IMR-90 (cell line): ENCODE measurements at regions not wholly inside any gene's neighbourhood (a gene's known extent, or its start where the extent isn't known, plus 50 kb on each side); places are given as distances from the start of the nearest gene placed in this dataset.

Source experiments
- ATAC-seq: fragments of 200-7000 bp; cut with Tn5 transposase; 2 replicates; pipeline ENCODE4 v1.9.1; 2020; ENCODE audit warnings: low read depth, mild to moderate bottlenecking, moderate library complexity
- BruUV-seq: library from RNA; stranded (reverse); fragments of 400-500 nt; replicated peaks from 2 replicates; lab custom pipeline; 2021; lab: Mats Ljungman, UMichigan
- CTCF ChIA-PET: fragments of 300-600 bp; formaldehyde crosslinking; extraction: SDS; loops from one replicate; lab custom pipeline; 2021; ENCODE audit warnings: antibody characterized with exemption; lab: Yijun Ruan, JAX
- POLR2A ChIA-PET: fragments of 300-600 bp; sonication (Branson Sonifier 250); formaldehyde crosslinking; loops from one replicate; lab custom pipeline; 2022; ENCODE audit warnings: antibody characterized with exemption; ENCODE audit not compliant: unreplicated experiment; lab: Charles Lee
- DNase-seq: peaks from one replicate; pipeline ENCODE4 v3.0.0; 2013
- H2AFZ ChIP-seq: replicated peaks from 2 replicates; pipeline ENCODE3; 2013; ENCODE audit warnings: low read length, mild to moderate bottlenecking; ENCODE audit not compliant: poor library complexity
- H2AK5ac ChIP-seq: 2 replicates; pipeline ENCODE4 v1.6.1; 2013; ENCODE audit warnings: low read depth, low read length, inconsistent platforms
- H2AK9ac ChIP-seq: replicated peaks from 2 replicates; pipeline ENCODE3; 2013; ENCODE audit warnings: mild to moderate bottlenecking, low read depth, low read length, moderate library complexity; ENCODE audit not compliant: poor library complexity
- H2BK120ac ChIP-seq: 2 replicates; pipeline ENCODE4 v1.6.1; 2013; ENCODE audit warnings: low read depth, low read length, inconsistent platforms
- H2BK15ac ChIP-seq: 3 replicates; pipeline ENCODE4 v1.6.1; 2013; ENCODE audit warnings: low read depth, low read length, inconsistent platforms
- H2BK20ac ChIP-seq: 2 replicates; pipeline ENCODE4 v1.6.1; 2013; ENCODE audit warnings: low read depth, mild to moderate bottlenecking, inconsistent platforms, low read length, moderate library complexity
- H2BK5ac ChIP-seq: 2 replicates; pipeline ENCODE4 v1.6.1; 2013; ENCODE audit warnings: mild to moderate bottlenecking, low read depth, low read length, inconsistent platforms; ENCODE audit not compliant: poor library complexity, severe bottlenecking
- H3K14ac ChIP-seq: replicated peaks from 2 replicates; pipeline ENCODE4 v1.6.1; 2013; ENCODE audit warnings: low read depth, low read length, inconsistent platforms
- H3K18ac ChIP-seq: 2 replicates; pipeline ENCODE4 v1.6.1; 2013; ENCODE audit warnings: low read depth, low read length, control low read depth
- H3K23ac ChIP-seq: 2 replicates; pipeline ENCODE4 v1.6.1; 2013; ENCODE audit warnings: low read depth, low read length, inconsistent platforms
- H3K27ac ChIP-seq: 2 replicates; pipeline ENCODE4 v1.5.1; 2013; ENCODE audit warnings: mild to moderate bottlenecking, control low read depth, low read length; ENCODE audit not compliant: insufficient read depth
- H3K27me3 ChIP-seq: 2 replicates; pipeline ENCODE4 v1.6.1; 2013; ENCODE audit warnings: low read length; ENCODE audit not compliant: control insufficient read depth, insufficient read depth
- H3K36me3 ChIP-seq: 2 replicates; pipeline ENCODE4 v1.6.1; 2013; ENCODE audit warnings: low read length, mixed read lengths; ENCODE audit not compliant: control insufficient read depth, insufficient read depth
- H3K4ac ChIP-seq: 2 replicates; pipeline ENCODE4 v1.6.1; 2013; ENCODE audit warnings: low read depth, low read length, inconsistent platforms
- H3K4me1 ChIP-seq: 2 replicates; pipeline ENCODE4 v1.6.1; 2013; ENCODE audit warnings: low read length, mixed read lengths; ENCODE audit not compliant: control insufficient read depth, insufficient read depth
- H3K4me2 ChIP-seq: 2 replicates; pipeline ENCODE4 v1.6.1; 2013; ENCODE audit warnings: low read depth, mild to moderate bottlenecking, control low read depth, low read length, moderate library complexity
- H3K4me3 ChIP-seq: 2 replicates; pipeline ENCODE4 v1.5.1; 2013; ENCODE audit warnings: low read depth, mild to moderate bottlenecking, control low read depth, low read length, moderate library complexity; ENCODE audit not compliant: insufficient read depth
- H3K56ac ChIP-seq: 2 replicates; pipeline ENCODE4 v1.6.1; 2013; ENCODE audit warnings: low read length, inconsistent platforms; ENCODE audit not compliant: insufficient read depth; ENCODE audit errors: extremely low read depth
- H3K79me1 ChIP-seq, 2 experiments: 2 replicates each; pipeline ENCODE4 v1.6.1; 2013; ENCODE audit warnings: low read length in 2 of 2, inconsistent platforms in 1 of 2, low read depth in 1 of 2
- H3K9ac ChIP-seq: 2 replicates; pipeline ENCODE4 v1.6.1; 2013; ENCODE audit warnings: low read depth, low read length, control low read depth
- H3K9me1 ChIP-seq: 2 replicates; pipeline ENCODE4 v1.6.1; 2013; ENCODE audit warnings: low read length, inconsistent platforms; ENCODE audit not compliant: insufficient read depth
- H3K9me3 ChIP-seq: 2 replicates; pipeline ENCODE4 v1.6.1; 2013; ENCODE audit warnings: low read length; ENCODE audit not compliant: control insufficient read depth, insufficient read depth
- H4K20me1 ChIP-seq: 2 replicates; pipeline ENCODE4 v1.6.1; 2013; ENCODE audit warnings: low read length, inconsistent platforms; ENCODE audit not compliant: insufficient read depth
- H4K5ac ChIP-seq: 2 replicates; pipeline ENCODE4 v1.6.1; 2013; ENCODE audit warnings: mild to moderate bottlenecking, low read depth, low read length, control low read depth
- H4K8ac ChIP-seq, 2 experiments: 2 replicates each; pipeline ENCODE4 v1.6.1; 2013; ENCODE audit warnings: low read depth in 2 of 2, low read length in 2 of 2, control low read depth in 1 of 2, inconsistent platforms in 1 of 2
- H4K91ac ChIP-seq: 2 replicates; pipeline ENCODE4 v1.6.1; 2013; ENCODE audit warnings: low read depth, low read length, inconsistent platforms; ENCODE audit not compliant: insufficient read depth
- BHLHE40 ChIP-seq: fragments of 150-350 bp; IDR thresholded peaks from 2 replicates; pipeline ENCODE4 v1.6.1; 2016; ENCODE audit warnings: mild to moderate bottlenecking, low read depth, low read length
- CEBPB ChIP-seq: IDR thresholded peaks from 2 replicates; pipeline ENCODE4 v1.6.1; 2012; ENCODE audit warnings: low read depth, low read length, improper control_type of control experiment
- CHD1 ChIP-seq: IDR thresholded peaks from 2 replicates; pipeline ENCODE4 v1.6.1; 2012; ENCODE audit warnings: low read depth, low read length, improper control_type of control experiment
- FOS ChIP-seq: fragments of 150-350 bp; IDR thresholded peaks from 2 replicates; pipeline ENCODE4 v1.6.1; 2016; ENCODE audit warnings: low read depth, low read length
- MAFK ChIP-seq: IDR thresholded peaks from 2 replicates; pipeline ENCODE4 v1.6.1; 2012; ENCODE audit warnings: low read depth, low read length, improper control_type of control experiment
- MAZ ChIP-seq: IDR thresholded peaks from 2 replicates; pipeline ENCODE4 v1.6.1; 2012; ENCODE audit warnings: low read depth, mild to moderate bottlenecking, low read length, improper control_type of control experiment, moderate library complexity, borderline replicate concordance
- MXI1 ChIP-seq: IDR thresholded peaks from 2 replicates; pipeline ENCODE4 v1.6.1; 2012; ENCODE audit warnings: low read depth, mild to moderate bottlenecking, low read length, moderate library complexity, borderline replicate concordance
- NFE2L2 ChIP-seq: fragments of 150-350 bp; IDR thresholded peaks from 2 replicates; pipeline ENCODE4 v1.6.1; 2016; ENCODE audit warnings: low read depth, mild to moderate bottlenecking, low read length
- POLR2A ChIP-seq: IDR thresholded peaks from 2 replicates; pipeline ENCODE4 v1.6.1; 2012; ENCODE audit warnings: mild to moderate bottlenecking, low read depth, low read length
- RAD21 ChIP-seq: IDR thresholded peaks from 2 replicates; pipeline ENCODE4 v1.6.1; 2012; ENCODE audit warnings: low read length, improper control_type of control experiment
- RCOR1 ChIP-seq: IDR thresholded peaks from 2 replicates; pipeline ENCODE4 v1.6.1; 2012; ENCODE audit warnings: mild to moderate bottlenecking, low read length, improper control_type of control experiment; ENCODE audit not compliant: insufficient replicate concordance
- RFX5 ChIP-seq: IDR thresholded peaks from 2 replicates; pipeline ENCODE4 v1.8.0; 2012; ENCODE audit warnings: low read depth, mild to moderate bottlenecking, low read length, moderate library complexity
- SMC3 ChIP-seq: fragments of 150-350 bp; IDR thresholded peaks from 2 replicates; pipeline ENCODE4 v1.6.1; 2016; ENCODE audit warnings: low read depth, mild to moderate bottlenecking, antibody characterized with exemption, low read length, moderate library complexity
- WGBS, 2 experiments: methylation state at CpG; one replicate each; pipeline versions ENCODE4 v1.1.5 to v1.1.7; 2013; ENCODE audit warnings: missing lambda C conversion rate in 2 of 2; ENCODE audit not compliant: insufficient read length in 1 of 2; ENCODE audit errors: extremely low coverage in 2 of 2; 5-methylcytosine and 5-hydroxymethylcytosine counted together
- dilution Hi-C: fragments of 300-500 bp; cut with HindIII; formaldehyde crosslinking; loops from one replicate; pipeline ENCODE4 v1.14.3; 2018; ENCODE audit warnings: low sequenced_read_pairs; ENCODE audit not compliant: unreplicated experiment
- in situ Hi-C: fragments of 300-500 bp; cut with MboI; formaldehyde crosslinking; loops from 3 replicates; pipeline ENCODE4 v1.14.3; 2019; ENCODE audit warnings: low sequenced_read_pairs, inconsistent platforms, mixed read lengths
- intact Hi-C: fragments of 100-400 bp; cut with micrococcal nuclease; formaldehyde crosslinking; loops from 2 replicates; pipeline ENCODE4 v1.10.0; 2022
- TF ChIP-seq, protein P1 (sequence below): conservative IDR thresholded peaks from 2 replicates; pipeline ENCODE4 v1.5.1; 2012; ENCODE audit warnings: mild to moderate bottlenecking, low read depth, low read length, improper control_type of control experiment
- TF ChIP-seq, protein P2 (sequence below): fragments of 150-350 bp; IDR thresholded peaks from 2 replicates; pipeline ENCODE4 v1.6.1; 2017; ENCODE audit warnings: mild to moderate bottlenecking, antibody characterized with exemption, low read length, low read depth
- TF ChIP-seq, protein P3 (sequence below): fragments of 150-350 bp; IDR thresholded peaks from 2 replicates; pipeline ENCODE4 v1.6.1; 2016; ENCODE audit warnings: low read depth, mild to moderate bottlenecking, low read length, moderate library complexity, borderline replicate concordance

DNA sequence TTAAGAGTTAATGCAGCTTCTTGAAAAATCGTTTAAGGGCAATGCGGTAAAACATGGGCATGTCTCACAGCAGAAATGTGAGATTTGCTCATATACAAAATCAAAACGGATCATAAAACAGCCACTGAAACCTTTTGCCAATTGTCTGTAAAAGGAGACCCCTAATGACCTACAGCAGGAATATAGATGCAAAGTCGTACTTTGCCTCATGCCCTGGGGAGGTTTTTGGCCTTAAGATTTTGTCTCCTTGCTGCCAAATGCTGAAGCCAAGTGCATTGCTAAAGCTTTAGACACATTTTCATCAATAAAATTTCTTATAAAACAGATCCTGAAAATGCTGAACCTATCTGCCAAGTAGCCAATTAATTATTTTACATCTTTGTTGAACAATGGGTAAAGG, 226.9 kb downstream of the TGFB2 start:
- CTCF ChIA-PET, result no interaction called here
- no peaks in the 10 kb centered on the region for H3K9me1 ChIP-seq
- in situ Hi-C loops, result no loop called here
- H2BK5ac ChIP-seq, result no peak overlapping the region
- H2BK15ac ChIP-seq, result no peak overlapping the region
- H4K8ac ChIP-seq, result no peak overlapping the region
- no peak overlapping the region for H3K14ac ChIP-seq
- H3K4me3 ChIP-seq, result no peak overlapping the region
- H4K91ac ChIP-seq, result no peak overlapping the region
- H3K27me3 ChIP-seq, result 0 out of 2 replicates have a peak, but pooled peaks cover 2% of the 10 kb centered on the region
- H2AFZ ChIP-seq, result no peak overlapping the region
- no peak for DNase-seq
- no peak overlapping the region for H3K56ac ChIP-seq
- intact Hi-C loops, result no loop called here
- H3K79me1 ChIP-seq, result no peaks in the 10 kb centered on the region
- H2AK5ac ChIP-seq, result no peak overlapping the region
- H3K4ac ChIP-seq, result no peak overlapping the region
- no peaks in the 10 kb centered on the region for H3K36me3 ChIP-seq
- H3K9ac ChIP-seq, result no peak overlapping the region
- H4K5ac ChIP-seq, result no peak overlapping the region
- TF ChIP-seq MXI1 (no peak), RAD21 (no peak), BHLHE40 (no peak), MAZ (no peak), RFX5 (no peak), CEBPB (no peak), NFE2L2 (no peak), FOS (no peak), SMC3 (no peak), MAFK (no peak), CHD1 (no peak), POLR2A (no peak), RCOR1 (no peak)
- TF ChIP-seq, protein P1, sequence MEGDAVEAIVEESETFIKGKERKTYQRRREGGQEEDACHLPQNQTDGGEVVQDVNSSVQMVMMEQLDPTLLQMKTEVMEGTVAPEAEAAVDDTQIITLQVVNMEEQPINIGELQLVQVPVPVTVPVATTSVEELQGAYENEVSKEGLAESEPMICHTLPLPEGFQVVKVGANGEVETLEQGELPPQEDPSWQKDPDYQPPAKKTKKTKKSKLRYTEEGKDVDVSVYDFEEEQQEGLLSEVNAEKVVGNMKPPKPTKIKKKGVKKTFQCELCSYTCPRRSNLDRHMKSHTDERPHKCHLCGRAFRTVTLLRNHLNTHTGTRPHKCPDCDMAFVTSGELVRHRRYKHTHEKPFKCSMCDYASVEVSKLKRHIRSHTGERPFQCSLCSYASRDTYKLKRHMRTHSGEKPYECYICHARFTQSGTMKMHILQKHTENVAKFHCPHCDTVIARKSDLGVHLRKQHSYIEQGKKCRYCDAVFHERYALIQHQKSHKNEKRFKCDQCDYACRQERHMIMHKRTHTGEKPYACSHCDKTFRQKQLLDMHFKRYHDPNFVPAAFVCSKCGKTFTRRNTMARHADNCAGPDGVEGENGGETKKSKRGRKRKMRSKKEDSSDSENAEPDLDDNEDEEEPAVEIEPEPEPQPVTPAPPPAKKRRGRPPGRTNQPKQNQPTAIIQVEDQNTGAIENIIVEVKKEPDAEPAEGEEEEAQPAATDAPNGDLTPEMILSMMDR, result no peak
- TF ChIP-seq, protein P2, sequence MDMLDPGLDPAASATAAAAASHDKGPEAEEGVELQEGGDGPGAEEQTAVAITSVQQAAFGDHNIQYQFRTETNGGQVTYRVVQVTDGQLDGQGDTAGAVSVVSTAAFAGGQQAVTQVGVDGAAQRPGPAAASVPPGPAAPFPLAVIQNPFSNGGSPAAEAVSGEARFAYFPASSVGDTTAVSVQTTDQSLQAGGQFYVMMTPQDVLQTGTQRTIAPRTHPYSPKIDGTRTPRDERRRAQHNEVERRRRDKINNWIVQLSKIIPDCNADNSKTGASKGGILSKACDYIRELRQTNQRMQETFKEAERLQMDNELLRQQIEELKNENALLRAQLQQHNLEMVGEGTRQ, result no peak
- TF ChIP-seq, protein P3, sequence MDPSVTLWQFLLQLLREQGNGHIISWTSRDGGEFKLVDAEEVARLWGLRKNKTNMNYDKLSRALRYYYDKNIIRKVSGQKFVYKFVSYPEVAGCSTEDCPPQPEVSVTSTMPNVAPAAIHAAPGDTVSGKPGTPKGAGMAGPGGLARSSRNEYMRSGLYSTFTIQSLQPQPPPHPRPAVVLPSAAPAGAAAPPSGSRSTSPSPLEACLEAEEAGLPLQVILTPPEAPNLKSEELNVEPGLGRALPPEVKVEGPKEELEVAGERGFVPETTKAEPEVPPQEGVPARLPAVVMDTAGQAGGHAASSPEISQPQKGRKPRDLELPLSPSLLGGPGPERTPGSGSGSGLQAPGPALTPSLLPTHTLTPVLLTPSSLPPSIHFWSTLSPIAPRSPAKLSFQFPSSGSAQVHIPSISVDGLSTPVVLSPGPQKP, result no peak
- no TSS peak for BruUV-seq
- no peak overlapping the region for H2AK9ac ChIP-seq
- no peak overlapping the region for H3K23ac ChIP-seq
- H2BK120ac ChIP-seq, result no peak overlapping the region
- no peaks in the 10 kb centered on the region for H4K20me1 ChIP-seq
- POLR2A ChIA-PET, result no interaction called here
- H3K4me2 ChIP-seq, result no peak overlapping the region
- H3K18ac ChIP-seq, result no peak overlapping the region
- H3K27ac ChIP-seq, result no peak overlapping the region
- H2BK20ac ChIP-seq, result no peak overlapping the region
- peaks cover 3% of the 10 kb centered on the region for H3K9me3 ChIP-seq
- H3K4me1 ChIP-seq, result peaks cover 1% of the 10 kb centered on the region; the same call in 1 of the 2 replicates
- dilution Hi-C loops, result no loop called here
- no CpG with 5 or more reads among the region's 4 CpGs for WGBS, 2 experiments
- ATAC-seq, result no peak
